ENCODE measurements at regions not wholly inside any gene's neighbourhood (a gene's known extent, or its start where the extent isn't known, plus 50 kb on each side); places are given as distances from the start of the nearest gene placed in this dataset.

- WGBS (ENCODE audit: insufficient coverage, insufficient read length): no CpG with 5 or more reads among the region's 3 CpGs
- Histone ChIP-seq H3K36me3 (ENCODE audit: control insufficient read depth, insufficient read depth, low read length) (no peaks in the 10 kb centered on the region), H3K4me1 (ENCODE audit: control insufficient read depth, insufficient read depth, low read length) (no peaks in the 10 kb centered on the region), H3K27ac (ENCODE audit: low read length) (no peak overlapping the region), H3K4me3 (ENCODE audit: low read length) (no peak overlapping the region), H3K9me3 (ENCODE audit: control insufficient read depth, insufficient read depth, low read length) (no peaks in the 10 kb centered on the region), H3K27me3 (ENCODE audit: control insufficient read depth, insufficient read depth, low read length) (no peaks in the 10 kb centered on the region)
- DNase-seq (ENCODE audit: low read depth, low spot score): no peak
These were observed 406.1 kb upstream of the TMPO start for GRCh38 chr12:98109266-98109665.

GRCh38 chr12:98110536-98110935 lies 404.9 kb upstream of the TMPO start:
- no peak for DNase-seq (ENCODE audit: low read depth, low spot score)
- WGBS (ENCODE audit: insufficient coverage, insufficient read length): no CpG with 5 or more reads among the region's 8 CpGs
- Histone ChIP-seq H3K9me3 (ENCODE audit: control insufficient read depth, insufficient read depth, low read length) (no peaks in the 10 kb centered on the region), H3K27ac (ENCODE audit: low read length) (no peak overlapping the region), H3K4me3 (ENCODE audit: low read length) (no peak overlapping the region), H3K27me3 (ENCODE audit: control insufficient read depth, insufficient read depth, low read length) (no peaks in the 10 kb centered on the region), H3K36me3 (ENCODE audit: control insufficient read depth, insufficient read depth, low read length) (no peaks in the 10 kb centered on the region), H3K4me1 (ENCODE audit: control insufficient read depth, insufficient read depth, low read length) (no peaks in the 10 kb centered on the region)

GRCh38 chr12:98113548-98113947 lies 401.8 kb upstream of the TMPO start:
- DNase-seq (ENCODE audit: low read depth, low spot score): no peak
- Histone ChIP-seq H3K36me3 (ENCODE audit: control insufficient read depth, insufficient read depth, low read length) (no peaks in the 10 kb centered on the region), H3K27me3 (ENCODE audit: control insufficient read depth, insufficient read depth, low read length) (no peaks in the 10 kb centered on the region), H3K4me1 (ENCODE audit: control insufficient read depth, insufficient read depth, low read length) (no peaks in the 10 kb centered on the region), H3K27ac (ENCODE audit: low read length) (no peak overlapping the region), H3K4me3 (ENCODE audit: low read length) (no peak overlapping the region), H3K9me3 (ENCODE audit: control insufficient read depth, insufficient read depth, low read length) (no peaks in the 10 kb centered on the region)
- WGBS (ENCODE audit: insufficient coverage, insufficient read length): no CpG with 5 or more reads among the region's 2 CpGs

GRCh38 chr12:98121963-98122362 lies 393.4 kb upstream of the TMPO start:
- Histone ChIP-seq H3K27me3 (ENCODE audit: control insufficient read depth, insufficient read depth, low read length) (no peaks in the 10 kb centered on the region), H3K4me1 (ENCODE audit: control insufficient read depth, insufficient read depth, low read length) (no peaks in the 10 kb centered on the region), H3K9me3 (ENCODE audit: control insufficient read depth, insufficient read depth, low read length) (no peaks in the 10 kb centered on the region), H3K36me3 (ENCODE audit: control insufficient read depth, insufficient read depth, low read length) (no peaks in the 10 kb centered on the region), H3K27ac (ENCODE audit: low read length) (no peak overlapping the region), H3K4me3 (ENCODE audit: low read length) (no peak overlapping the region)
- WGBS (ENCODE audit: insufficient coverage, insufficient read length): no CpG with 5 or more reads among the region's 4 CpGs
- no peak for DNase-seq (ENCODE audit: low read depth, low spot score)

- H3K36me3 ChIP-seq (ENCODE audit: control insufficient read depth, insufficient read depth, low read length): no peaks in the 10 kb centered on the region
- no peak overlapping the region for H3K27ac ChIP-seq (ENCODE audit: low read length)
- H3K4me3 ChIP-seq (ENCODE audit: low read length): no peak overlapping the region
- DNase-seq (ENCODE audit: low read depth, low spot score): no peak
- H3K9me3 ChIP-seq (ENCODE audit: control insufficient read depth, insufficient read depth, low read length): no peaks in the 10 kb centered on the region
- WGBS (ENCODE audit: insufficient coverage, insufficient read length): no CpG with 5 or more reads among the region's 3 CpGs
- no peaks in the 10 kb centered on the region for H3K27me3 ChIP-seq (ENCODE audit: control insufficient read depth, insufficient read depth, low read length)
- H3K4me1 ChIP-seq (ENCODE audit: control insufficient read depth, insufficient read depth, low read length): 0 out of 2 replicates have a peak, but pooled peaks cover 1% of the 10 kb centered on the region
These were observed 392.3 kb upstream of the TMPO start for GRCh38 chr12:98123021-98123461.

- WGBS (ENCODE audit: insufficient coverage, insufficient read length): no CpG with 5 or more reads among the region's 12 CpGs
These were observed 388.6 kb upstream of the TMPO start for GRCh38 chr12:98126637-98127335.

GRCh38 chr12:98127336-98127679 lies 388.1 kb upstream of the TMPO start:
- Histone ChIP-seq H3K27me3 (ENCODE audit: control insufficient read depth, insufficient read depth, low read length) (no peaks in the 10 kb centered on the region), H3K9me3 (ENCODE audit: control insufficient read depth, insufficient read depth, low read length) (no peaks in the 10 kb centered on the region), H3K36me3 (ENCODE audit: control insufficient read depth, insufficient read depth, low read length) (no peaks in the 10 kb centered on the region), H3K27ac (ENCODE audit: low read length) (no peak overlapping the region), H3K4me3 (ENCODE audit: low read length) (no peak overlapping the region), H3K4me1 (ENCODE audit: control insufficient read depth, insufficient read depth, low read length) (0 out of 2 replicates have a peak, but pooled peaks cover 1% of the 10 kb centered on the region)
- no peak for DNase-seq (ENCODE audit: low read depth, low spot score)
- no CpG with 5 or more reads among the region's 3 CpGs for WGBS (ENCODE audit: insufficient coverage, insufficient read length)

More at GRCh38 chr12:98126637-98127335, 388.6 kb upstream of the TMPO start:
- Histone ChIP-seq H3K9me3 (ENCODE audit: control insufficient read depth, insufficient read depth, low read length) (no peaks in the 10 kb centered on the region), H3K4me1 (ENCODE audit: control insufficient read depth, insufficient read depth, low read length) (0 out of 2 replicates have a peak, but pooled peaks cover 1% of the 10 kb centered on the region), H3K27ac (ENCODE audit: low read length) (no peak overlapping the region), H3K27me3 (ENCODE audit: control insufficient read depth, insufficient read depth, low read length) (no peaks in the 10 kb centered on the region), H3K4me3 (ENCODE audit: low read length) (no peak overlapping the region), H3K36me3 (ENCODE audit: control insufficient read depth, insufficient read depth, low read length) (no peaks in the 10 kb centered on the region)
- no peak for DNase-seq (ENCODE audit: low read depth, low spot score)

GRCh38 chr12:98127854-98128253 lies 387.5 kb upstream of the TMPO start:
- Histone ChIP-seq H3K4me1 (ENCODE audit: control insufficient read depth, insufficient read depth, low read length) (0 out of 2 replicates have a peak, but pooled peaks cover 1% of the 10 kb centered on the region), H3K27me3 (ENCODE audit: control insufficient read depth, insufficient read depth, low read length) (no peaks in the 10 kb centered on the region), H3K9me3 (ENCODE audit: control insufficient read depth, insufficient read depth, low read length) (no peaks in the 10 kb centered on the region), H3K36me3 (ENCODE audit: control insufficient read depth, insufficient read depth, low read length) (no peaks in the 10 kb centered on the region), H3K27ac (ENCODE audit: low read length) (no peak overlapping the region), H3K4me3 (ENCODE audit: low read length) (no peak overlapping the region)
- no peak for DNase-seq (ENCODE audit: low read depth, low spot score)

GRCh38 chr12:98136544-98136943 lies 378.8 kb upstream of the TMPO start:
- H3K4me3 ChIP-seq (ENCODE audit: low read length): no peak overlapping the region
- H3K9me3 ChIP-seq (ENCODE audit: control insufficient read depth, insufficient read depth, low read length): no peaks in the 10 kb centered on the region
- no CpG with 5 or more reads among the region's 2 CpGs for WGBS (ENCODE audit: insufficient coverage, insufficient read length)
- no peak overlapping the region for H3K27ac ChIP-seq (ENCODE audit: low read length)
- no peaks in the 10 kb centered on the region; the same call in 1 of the 2 replicates for H3K27me3 ChIP-seq (ENCODE audit: control insufficient read depth, insufficient read depth, low read length)
- no peaks in the 10 kb centered on the region for H3K4me1 ChIP-seq (ENCODE audit: control insufficient read depth, insufficient read depth, low read length)
- DNase-seq (ENCODE audit: low read depth, low spot score): no peak
- no peaks in the 10 kb centered on the region for H3K36me3 ChIP-seq (ENCODE audit: control insufficient read depth, insufficient read depth, low read length)

- no peak for DNase-seq (ENCODE audit: low read depth, low spot score)
- Histone ChIP-seq H3K4me3 (ENCODE audit: low read length) (no peak overlapping the region), H3K9me3 (ENCODE audit: control insufficient read depth, insufficient read depth, low read length) (no peaks in the 10 kb centered on the region), H3K27me3 (ENCODE audit: control insufficient read depth, insufficient read depth, low read length) (no peaks in the 10 kb centered on the region; the same call in 1 of the 2 replicates), H3K4me1 (ENCODE audit: control insufficient read depth, insufficient read depth, low read length) (no peaks in the 10 kb centered on the region), H3K36me3 (ENCODE audit: control insufficient read depth, insufficient read depth, low read length) (no peaks in the 10 kb centered on the region), H3K27ac (ENCODE audit: low read length) (no peak overlapping the region)
- no CpG with 5 or more reads among the region's 1 CpG for WGBS (ENCODE audit: insufficient coverage, insufficient read length)
These were observed 378.1 kb upstream of the TMPO start for GRCh38 chr12:98137278-98137677.

- no peak for DNase-seq (ENCODE audit: low read depth, low spot score)
- no peaks in the 10 kb centered on the region for H3K36me3 ChIP-seq (ENCODE audit: control insufficient read depth, insufficient read depth, low read length)
- no peak overlapping the region for H3K4me3 ChIP-seq (ENCODE audit: low read length)
- H3K27me3 ChIP-seq (ENCODE audit: control insufficient read depth, insufficient read depth, low read length): no peaks in the 10 kb centered on the region
- no peaks in the 10 kb centered on the region for H3K9me3 ChIP-seq (ENCODE audit: control insufficient read depth, insufficient read depth, low read length)
- H3K27ac ChIP-seq (ENCODE audit: low read length): no peak overlapping the region
- no peaks in the 10 kb centered on the region for H3K4me1 ChIP-seq (ENCODE audit: control insufficient read depth, insufficient read depth, low read length)
These were observed 370.4 kb upstream of the TMPO start for GRCh38 chr12:98144953-98145352.

All from iPS DF 6.9 (cell line).